ENCODE measurements at regions not wholly inside any gene's neighbourhood (a gene's known extent, or its start where the extent isn't known, plus 50 kb on each side); places are given as distances from the start of the nearest gene placed in this dataset.
A peak's percentile ranks its signal among the peaks of the same experiment; 100 is the strongest.

GRCh38 chr6:40961831-40962230 is 77.2 kb downstream of the UNC5CL start:
- Histone ChIP-seq H3K9ac (replicated peaks in 1 of 4; ENCODE audit: extremely low read depth in 1 of 4, low read depth in 3 of 4, low read length in 3 of 4) (no peak overlapping the region), H3K14ac (ENCODE audit: insufficient read length) (no peak overlapping the region), H3K4me3 (ENCODE audit: extremely low read depth in 1 of 4, insufficient read depth in 2 of 4, low read depth in 3 of 4, low read length in 4 of 4) (no peak overlapping the region), H3K4me2 (ENCODE audit: insufficient read depth in 1 of 2, low read depth in 2 of 2, low read length in 2 of 2) (no peak overlapping the region), H2BK20ac (ENCODE audit: low read length) (no peak overlapping the region), H4K20me1 (replicated peaks in 1 of 2; ENCODE audit: control insufficient read depth in 1 of 2, insufficient read depth in 2 of 2, low read length in 2 of 2) (no peaks in the 10 kb centered on the region), H2BK12ac (ENCODE audit: low read depth, low read length) (no peak overlapping the region), H3K79me2 (ENCODE audit: control insufficient read depth in 1 of 2, insufficient read depth in 2 of 2, low read length in 2 of 2) (no peaks in the 10 kb centered on the region), H4K5ac (ENCODE audit: insufficient read length, low read depth, low read length) (no peak overlapping the region), H2AFZ (ENCODE audit: low read length) (no peak overlapping the region), H3K23me2 (ENCODE audit: low read depth, low read length) (no peaks in the 10 kb centered on the region), H2BK120ac (replicated peaks; ENCODE audit: low read depth, low read length) (no peak overlapping the region), H3K9me3 (ENCODE audit: insufficient read depth in 2 of 2, low read depth in 1 of 2, low read length in 1 of 2) (no peaks in the 10 kb centered on the region), H4K91ac (replicated peaks; ENCODE audit: insufficient read length, low read length) (no peak overlapping the region), H3K27ac (ENCODE audit: low read depth, low read length) (no peak overlapping the region), H3K27me3 (replicated peaks in 1 of 4; ENCODE audit: control insufficient read depth in 3 of 4, extremely low read depth in 1 of 4, insufficient read depth in 3 of 4, low read length in 3 of 4) (no peaks in the 10 kb centered on the region), H3K56ac (replicated peaks; ENCODE audit: insufficient read length, low read depth, low read length) (no peak overlapping the region), H2BK15ac (ENCODE audit: low read length) (no peak overlapping the region), H3K23ac (ENCODE audit: insufficient read length) (no peak overlapping the region), H2BK5ac (ENCODE audit: low read depth, low read length) (no peak overlapping the region), H3K18ac (ENCODE audit: extremely low read depth, low read length) (no peak overlapping the region), H3K4me1 (replicated peaks in 1 of 4; ENCODE audit: control insufficient read depth in 3 of 4, insufficient read depth in 4 of 4, low read length in 3 of 4) (peaks cover 0 to 3% (median 0%) of the 10 kb centered on the region in 4 experiments; a peak in 1 of 7 replicates), H3K79me1 (ENCODE audit: low read depth, low read length) (no peaks in the 10 kb centered on the region), H3K4ac (replicated peaks; ENCODE audit: insufficient read length, low read depth, low read length) (no peak overlapping the region), H4K8ac (ENCODE audit: extremely low read depth, insufficient read depth, low read length) (no peak overlapping the region), H2AK5ac (ENCODE audit: low read depth, low read length) (no peak overlapping the region), H3K36me3 (ENCODE audit: control insufficient read depth in 2 of 4, insufficient read depth in 4 of 4, low read length in 3 of 4) (no peaks in the 10 kb centered on the region)
- no peak for FAIRE-seq
- WGBS, 2 experiments (ENCODE audit: extremely low coverage in 1 of 2, insufficient coverage in 1 of 2, insufficient read length in 1 of 2, insufficient replicate concordance in 2 of 2, low coverage in 1 of 2, low lambda C conversion rate in 2 of 2, missing lambda C conversion rate in 1 of 2) = 91% methylated on average over 4 of the region's 4 CpGs; no CpG with 5 or more reads in 1 of the 2 experiments
- no peak for TF ChIP-seq SAP30 (IDR thresholded peaks at IDR 0.05; ENCODE audit: insufficient read depth, insufficient replicate concordance, low read length)
- TF ChIP-seq RNF2 (IDR thresholded peaks at IDR 0.05; ENCODE audit: borderline replicate concordance, low read depth, low read length, missing control alignments, poor library complexity, severe bottlenecking) = no peak
- TF ChIP-seq KDM1A (IDR thresholded peaks at IDR 0.05; ENCODE audit: borderline replicate concordance, low read length) = peak; percentile 22; the same call in 1 of the 2 replicates
- no peak for TF ChIP-seq CBX8 (IDR thresholded peaks at IDR 0.05; ENCODE audit: borderline replicate concordance, low read depth, low read length)
- no peak for TF ChIP-seq EGR1 (IDR thresholded peaks at IDR 0.05; ENCODE audit: borderline replicate concordance, low read depth, low read length)
- POLR2A ChIA-PET (ENCODE audit: partially characterized antibody) = interaction anchor here (1.6 kb wide), 1 partner anchor 8 kb away, joined by 3 read pairs; no protein-coding TSS in a partner anchor
- DNase-seq (ENCODE audit: low read depth in 1 of 2, low spot score in 2 of 2) = no peak
- CTCF ChIA-PET (ENCODE audit: partially characterized antibody) = interaction anchor here (0.6 to 2.4 kb wide), 4 partner anchors 22 to 131 kb away, joined by 3 to 10 read pairs (median 4); no protein-coding TSS in a partner anchor
